ENCODE measurements at regions not wholly inside any gene's neighbourhood (a gene's known extent, or its start where the extent isn't known, plus 50 kb on each side); places are given as distances from the start of the nearest gene placed in this dataset.

DNA sequence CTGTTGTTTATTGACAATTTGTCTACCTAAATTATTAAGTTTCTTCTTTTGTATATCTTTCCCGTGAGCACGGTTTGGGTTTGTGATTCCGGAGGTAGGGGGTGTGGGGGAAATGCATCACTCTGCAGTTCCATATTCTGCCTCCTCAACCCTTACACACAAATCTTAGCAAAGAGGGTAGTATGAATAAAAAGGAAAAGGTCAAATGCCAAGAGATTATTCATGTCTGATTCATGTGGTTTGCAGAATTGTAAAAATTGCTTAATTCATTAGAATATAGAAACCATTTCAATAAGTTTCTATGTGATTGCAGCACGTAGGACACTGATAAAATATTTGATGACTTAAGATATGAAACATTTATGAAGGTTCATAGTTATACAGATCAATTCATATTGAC, 601.9 kb downstream of the SEMA5A start:
- DNase-seq = no peak
- Mint-ChIP-seq H3K9me3 (peaks cover 10% of the 10 kb centered on the region), H3K4me1 (no peaks in the 10 kb centered on the region), H3K36me3 (ENCODE audit: low read depth) (no peaks in the 10 kb centered on the region), H3K27ac (no peak overlapping the region), H3K27me3 (ENCODE audit: insufficient read depth) (no peaks in the 10 kb centered on the region), H3K4me3 (no peak overlapping the region)
- Histone ChIP-seq H3K9me3 (ENCODE audit: control insufficient read depth, low read length) (peaks cover 5% of the 10 kb centered on the region), H3K27me3 (ENCODE audit: control insufficient read depth, insufficient read depth, low read length, poor library complexity, severe bottlenecking) (no peaks in the 10 kb centered on the region), H3K4me1 (ENCODE audit: control insufficient read depth, insufficient read depth, low read length) (no peaks in the 10 kb centered on the region), H3K4me3 (ENCODE audit: low read length) (no peak overlapping the region), H3K36me3 (ENCODE audit: control insufficient read depth, insufficient read depth, low read length) (no peaks in the 10 kb centered on the region), H3K9ac (ENCODE audit: extremely low read depth, low read length, poor library complexity, severe bottlenecking) (no peak overlapping the region), H3K27ac (ENCODE audit: low read depth, low read length) (no peak overlapping the region)
- no peak for TF ChIP-seq CTCF (conservative IDR thresholded peaks at IDR 0.05)
- WGBS, 2 experiments (ENCODE audit: insufficient coverage in 1 of 2, insufficient read length in 1 of 2) = no CpG with 5 or more reads among the region's 4 CpGs

DNA sequence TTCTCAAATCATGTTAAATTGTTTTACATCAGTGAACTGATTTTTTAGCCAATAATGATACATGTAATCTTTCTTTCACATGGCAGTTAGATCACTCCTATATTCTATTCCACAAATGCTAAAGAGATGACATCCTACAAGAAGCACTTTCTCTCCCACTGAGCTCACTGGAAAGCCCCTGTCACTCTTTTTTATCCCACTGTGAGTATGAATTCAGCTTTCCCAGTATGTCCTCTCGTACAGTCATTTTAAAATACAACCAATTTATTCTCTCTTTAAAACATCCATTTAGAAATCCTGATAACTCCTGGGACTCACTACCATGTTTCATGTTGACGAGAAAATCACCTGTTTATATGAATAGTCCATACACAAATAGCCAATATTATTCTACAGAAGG, 599.9 kb downstream of the SEMA5A start:
- Mint-ChIP-seq H3K27me3 (ENCODE audit: insufficient read depth) (no peaks in the 10 kb centered on the region), H3K36me3 (ENCODE audit: low read depth) (no peaks in the 10 kb centered on the region)

GRCh38 chr5:8949908-8950307, 596.0 kb downstream of the SEMA5A start:
- no peaks in the 10 kb centered on the region for H3K27me3 Mint-ChIP-seq (ENCODE audit: insufficient read depth)
- H3K27ac ChIP-seq (ENCODE audit: low read depth, low read length) = no peak overlapping the region
- no peak overlapping the region for H3K4me3 ChIP-seq (ENCODE audit: low read length)
- no peaks in the 10 kb centered on the region for H3K36me3 ChIP-seq (ENCODE audit: control insufficient read depth, insufficient read depth, low read length)
- 94 to 100% methylated on average over 1 to 2 of the region's 2 CpGs for WGBS, 2 experiments (ENCODE audit: insufficient coverage in 1 of 2, insufficient read length in 1 of 2)
- H3K36me3 Mint-ChIP-seq (ENCODE audit: low read depth) = no peaks in the 10 kb centered on the region
- H3K27me3 ChIP-seq (ENCODE audit: control insufficient read depth, insufficient read depth, low read length, poor library complexity, severe bottlenecking) = no peaks in the 10 kb centered on the region
- H3K4me1 ChIP-seq (ENCODE audit: control insufficient read depth, insufficient read depth, low read length) = no peaks in the 10 kb centered on the region
- no peak overlapping the region for H3K9ac ChIP-seq (ENCODE audit: extremely low read depth, low read length, poor library complexity, severe bottlenecking)
- H3K9me3 Mint-ChIP-seq = no peaks in the 10 kb centered on the region
- TF ChIP-seq CTCF (conservative IDR thresholded peaks at IDR 0.05) = no peak
- H3K9me3 ChIP-seq (ENCODE audit: control insufficient read depth, low read length) = no peaks in the 10 kb centered on the region
- H3K4me1 Mint-ChIP-seq = no peaks in the 10 kb centered on the region
- DNase-seq = no peak
- H3K27ac Mint-ChIP-seq = no peak overlapping the region
- no peak overlapping the region for H3K4me3 Mint-ChIP-seq

More for the DNA sequence above, 599.9 kb downstream of the SEMA5A start:
- 92% methylated on average over 2 of the region's 2 CpGs; no CpG with 5 or more reads in 1 of the 2 experiments for WGBS, 2 experiments (ENCODE audit: insufficient coverage in 1 of 2, insufficient read length in 1 of 2)
- H3K4me3 ChIP-seq (ENCODE audit: low read length) = no peak overlapping the region
- H3K9me3 ChIP-seq (ENCODE audit: control insufficient read depth, low read length) = peaks cover 5% of the 10 kb centered on the region
- H3K27ac Mint-ChIP-seq = no peak overlapping the region
- DNase-seq = no peak
- H3K9me3 Mint-ChIP-seq = peaks cover 7% of the 10 kb centered on the region
- H3K4me1 Mint-ChIP-seq = no peaks in the 10 kb centered on the region
- H3K27me3 ChIP-seq (ENCODE audit: control insufficient read depth, insufficient read depth, low read length, poor library complexity, severe bottlenecking) = no peaks in the 10 kb centered on the region
- no peak overlapping the region for H3K27ac ChIP-seq (ENCODE audit: low read depth, low read length)
- no peak overlapping the region for H3K4me3 Mint-ChIP-seq
- H3K36me3 ChIP-seq (ENCODE audit: control insufficient read depth, insufficient read depth, low read length) = no peaks in the 10 kb centered on the region
- TF ChIP-seq CTCF (conservative IDR thresholded peaks at IDR 0.05) = no peak
- no peaks in the 10 kb centered on the region for H3K4me1 ChIP-seq (ENCODE audit: control insufficient read depth, insufficient read depth, low read length)
- H3K9ac ChIP-seq (ENCODE audit: extremely low read depth, low read length, poor library complexity, severe bottlenecking) = no peak overlapping the region

All from endodermal cell (in vitro differentiated cells).